Uterus (tissue), 2 donors: ENCODE measurements at regions not wholly inside any gene's neighbourhood (a gene's known extent, or its start where the extent isn't known, plus 50 kb on each side); places are given as distances from the start of the nearest gene placed in this dataset.

ENCODE experiments used
- POLR2A ChIP-seq, 2 donors: fragments of 450-650 bp; IDR thresholded peaks; one replicate each; pipeline ENCODE4 v1.6.1; 2016; ENCODE audit warnings: antibody characterized with exemption in 2 of 2, mild to moderate bottlenecking in 1 of 2, moderate library complexity in 1 of 2
- TF ChIP-seq, protein P1 (sequence below), 4 experiments: fragments of 200-600 bp in 2 of 4; fragments of 450-650 bp in 2 of 4; sonication (generic) in 2 of 4; IDR thresholded peaks; one replicate each; pipeline ENCODE4 v1.5.1; 2016 to 2019; ENCODE audit warnings: antibody characterized with exemption in 4 of 4, mild to moderate bottlenecking in 2 of 4, moderate library complexity in 1 of 4

DNA sequence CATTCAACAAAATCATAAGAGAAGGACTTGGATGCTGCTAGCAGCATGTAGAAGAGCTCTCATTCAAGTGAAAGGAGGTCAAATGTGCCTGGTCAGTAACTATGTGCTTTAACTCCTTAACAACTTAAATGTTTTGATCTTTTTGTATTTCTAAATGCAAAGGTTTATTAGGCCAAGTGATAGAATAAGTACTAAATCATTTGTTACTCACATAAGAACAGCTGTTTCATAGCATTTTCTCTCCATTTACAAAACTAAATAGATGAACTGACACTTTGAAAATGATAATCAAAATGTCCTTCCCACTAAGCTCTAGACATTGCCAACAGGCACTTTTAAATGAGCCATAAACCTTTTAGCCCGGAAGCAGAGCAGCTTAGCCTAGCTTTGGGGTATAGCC lies 254.3 kb upstream of the PRMT6 start:
- TF ChIP-seq, protein P1, sequence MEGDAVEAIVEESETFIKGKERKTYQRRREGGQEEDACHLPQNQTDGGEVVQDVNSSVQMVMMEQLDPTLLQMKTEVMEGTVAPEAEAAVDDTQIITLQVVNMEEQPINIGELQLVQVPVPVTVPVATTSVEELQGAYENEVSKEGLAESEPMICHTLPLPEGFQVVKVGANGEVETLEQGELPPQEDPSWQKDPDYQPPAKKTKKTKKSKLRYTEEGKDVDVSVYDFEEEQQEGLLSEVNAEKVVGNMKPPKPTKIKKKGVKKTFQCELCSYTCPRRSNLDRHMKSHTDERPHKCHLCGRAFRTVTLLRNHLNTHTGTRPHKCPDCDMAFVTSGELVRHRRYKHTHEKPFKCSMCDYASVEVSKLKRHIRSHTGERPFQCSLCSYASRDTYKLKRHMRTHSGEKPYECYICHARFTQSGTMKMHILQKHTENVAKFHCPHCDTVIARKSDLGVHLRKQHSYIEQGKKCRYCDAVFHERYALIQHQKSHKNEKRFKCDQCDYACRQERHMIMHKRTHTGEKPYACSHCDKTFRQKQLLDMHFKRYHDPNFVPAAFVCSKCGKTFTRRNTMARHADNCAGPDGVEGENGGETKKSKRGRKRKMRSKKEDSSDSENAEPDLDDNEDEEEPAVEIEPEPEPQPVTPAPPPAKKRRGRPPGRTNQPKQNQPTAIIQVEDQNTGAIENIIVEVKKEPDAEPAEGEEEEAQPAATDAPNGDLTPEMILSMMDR (IDR thresholded peaks at IDR 0.05) = no peak
- no peak for TF ChIP-seq POLR2A (IDR thresholded peaks at IDR 0.05)
